MCF 10A (cell line): ENCODE measurements at regions not wholly inside any gene's neighbourhood (a gene's known extent, or its start where the extent isn't known, plus 50 kb on each side); places are given as distances from the start of the nearest gene placed in this dataset.

Experiments
- BruUV-seq: library from RNA; stranded (reverse); fragments of 400-500 nt; replicated peaks from 2 replicates; lab custom pipeline; 2021; lab: Mats Ljungman, UMichigan
- CTCF ChIA-PET: fragments of 300-600 bp; sonication (Branson Sonifier 250); formaldehyde crosslinking; extraction: SDS; loops from one replicate; lab custom pipeline; 2021; ENCODE audit warnings: antibody characterized with exemption, inconsistent platforms; lab: Yijun Ruan, JAX
- POLR2A ChIA-PET: fragments of 300-600, 350-650 bp; sonication (Branson Sonifier 250); formaldehyde crosslinking; extraction: SDS; loops from one replicate; lab custom pipeline; 2020; ENCODE audit warnings: antibody characterized with exemption, inconsistent platforms; lab: Yijun Ruan, JAX
- DNase-seq: peaks from one replicate; pipeline ENCODE4 v3.0.0-alpha.2; 2018; ENCODE audit not compliant: unreplicated experiment
- H3K27ac Mint-ChIP-seq: one replicate; pipeline ENCODE4 v1.8.0; 2022; ENCODE audit warnings: mild to moderate bottlenecking, low read depth, mixed read lengths; ENCODE audit not compliant: unreplicated experiment
- H3K27me3 Mint-ChIP-seq: one replicate; pipeline ENCODE4 v1.8.0; 2022; ENCODE audit warnings: mixed read lengths; ENCODE audit not compliant: insufficient read depth, unreplicated experiment
- H3K36me3 Mint-ChIP-seq: one replicate; pipeline ENCODE4 v1.8.0; 2022; ENCODE audit warnings: mild to moderate bottlenecking, moderate library complexity, mixed read lengths; ENCODE audit not compliant: insufficient read depth, unreplicated experiment
- H3K4me1 Mint-ChIP-seq: one replicate; pipeline ENCODE4 v1.8.0; 2022; ENCODE audit warnings: mixed read lengths; ENCODE audit not compliant: insufficient read depth, unreplicated experiment
- H3K4me3 Mint-ChIP-seq: one replicate; pipeline ENCODE4 v1.8.0; 2022; ENCODE audit warnings: mild to moderate bottlenecking, moderate library complexity, mixed read lengths; ENCODE audit not compliant: unreplicated experiment
- H3K9me3 Mint-ChIP-seq: one replicate; pipeline ENCODE4 v1.8.0; 2022; ENCODE audit warnings: mixed read lengths; ENCODE audit not compliant: unreplicated experiment
- CTCF ChIP-seq: fragments of 200-600 bp; IDR thresholded peaks from one replicate; pipeline ENCODE4 v1.8.0; 2022; ENCODE audit warnings: antibody characterized with exemption, mild to moderate bottlenecking; ENCODE audit not compliant: unreplicated experiment
- intact Hi-C: fragments of 100-400 bp; cut with micrococcal nuclease; formaldehyde crosslinking; loops from 2 replicates; pipeline ENCODE4 v1.14.1; 2022

DNA sequence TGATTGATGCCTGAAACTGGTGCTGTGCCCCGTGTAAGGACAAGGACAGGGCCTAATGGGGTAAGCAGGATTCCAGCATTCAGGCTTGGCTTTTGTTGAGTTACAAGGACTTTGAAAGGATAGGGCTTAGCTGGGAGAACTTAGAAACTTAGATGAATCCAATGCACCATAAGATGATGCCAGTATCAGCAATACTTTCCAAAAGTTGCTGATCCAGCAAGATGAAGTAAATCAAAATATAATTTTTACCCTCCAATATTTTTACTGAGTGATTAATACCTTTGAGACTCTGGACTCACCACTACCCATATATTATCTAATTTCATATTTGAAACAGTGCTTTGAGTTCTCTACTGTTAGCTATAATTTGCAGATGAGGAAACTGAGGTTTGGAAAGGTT is 354.5 kb upstream of the ATP5MC3 start:
- no peaks in the 10 kb centered on the region for H3K4me1 Mint-ChIP-seq
- ChIA-PET CTCF (interaction anchor here (0.8 kb wide), 1 partner anchor 10 kb away, joined by 3 read pairs; no protein-coding TSS in a partner anchor), POLR2A (no interaction called here)

GRCh38 chr2:175535631-175536030 is 354.1 kb upstream of the ATP5MC3 start:
- BruUV-seq: no TSS peak
- Mint-ChIP-seq H3K4me3 (no peak overlapping the region), H3K9me3 (peaks cover 7% of the 10 kb centered on the region), H3K36me3 (no peaks in the 10 kb centered on the region), H3K4me1 (no peaks in the 10 kb centered on the region), H3K27me3 (peaks cover 19% of the 10 kb centered on the region), H3K27ac (no peak overlapping the region)
- DNase-seq: no peak
- POLR2A ChIA-PET: no interaction called here
- intact Hi-C loops: no loop called here
- TF ChIP-seq CTCF: no peak
- CTCF ChIA-PET: interaction anchor here (0.8 kb wide), 1 partner anchor 10 kb away, joined by 3 read pairs; no protein-coding TSS in a partner anchor

More for the DNA sequence above, 354.5 kb upstream of the ATP5MC3 start:
- Mint-ChIP-seq H3K27ac (no peak overlapping the region), H3K36me3 (no peaks in the 10 kb centered on the region), H3K9me3 (peaks cover 6% of the 10 kb centered on the region), H3K27me3 (peaks cover 19% of the 10 kb centered on the region), H3K4me3 (no peak overlapping the region)
- no TSS peak for BruUV-seq
- no peak for DNase-seq
- TF ChIP-seq CTCF: no peak
- intact Hi-C loops: no loop called here

DNA sequence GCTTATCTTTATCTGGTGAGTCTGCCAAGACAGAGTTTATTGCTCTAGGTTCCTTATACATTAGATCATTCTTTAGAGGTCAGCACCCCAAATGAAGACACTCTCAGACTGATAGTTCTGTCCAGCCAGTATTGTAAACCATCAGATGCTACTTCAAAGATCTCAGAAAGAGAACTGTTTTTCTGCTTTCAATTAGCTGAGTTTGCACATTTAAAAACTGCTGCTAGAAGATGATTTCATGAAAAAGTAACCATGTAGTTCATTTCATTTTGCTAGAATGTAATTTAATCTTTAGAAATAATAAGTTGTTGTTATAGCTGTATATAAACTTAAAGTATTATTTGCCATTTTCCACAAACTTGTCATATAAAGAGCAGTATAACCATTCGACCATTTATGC is 344.5 kb upstream of the ATP5MC3 start:
- TF ChIP-seq CTCF: no peak
- no TSS peak for BruUV-seq
- no peak for DNase-seq
- Mint-ChIP-seq H3K4me3 (no peak overlapping the region), H3K27me3 (peaks cover 3% of the 10 kb centered on the region), H3K4me1 (no peaks in the 10 kb centered on the region), H3K9me3 (peaks cover under 1% of the 10 kb centered on the region), H3K27ac (no peak overlapping the region), H3K36me3 (no peaks in the 10 kb centered on the region)
- intact Hi-C loops: no loop called here
- ChIA-PET CTCF (interaction anchor here (0.7 kb wide), 1 partner anchor 10 kb away, joined by 3 read pairs; no protein-coding TSS in a partner anchor), POLR2A (no interaction called here)

GRCh38 chr2:175523001-175523400 is 341.5 kb upstream of the ATP5MC3 start:
- intact Hi-C loops: no loop called here
- CTCF ChIA-PET: no interaction called here
- Mint-ChIP-seq H3K9me3 (no peaks in the 10 kb centered on the region), H3K27me3 (peaks cover 14% of the 10 kb centered on the region), H3K36me3 (no peaks in the 10 kb centered on the region), H3K27ac (no peak overlapping the region), H3K4me1 (no peaks in the 10 kb centered on the region), H3K4me3 (no peak overlapping the region)
- TF ChIP-seq CTCF: no peak
- POLR2A ChIA-PET: no interaction called here
- no TSS peak for BruUV-seq
- DNase-seq: no peak
